ENCODE measurements at regions not wholly inside any gene's neighbourhood (a gene's known extent, or its start where the extent isn't known, plus 50 kb on each side); places are given as distances from the start of the nearest gene placed in this dataset.

- TF ChIP-seq CTCF (IDR thresholded peaks at IDR 0.05 in 4 of 5, conservative IDR thresholded peaks at IDR 0.05 in 1 of 5) (no peak), POLR2A (IDR thresholded peaks at IDR 0.05) (no peak)
Measured at GRCh38 chr5:124303366-124303765, 443.1 kb downstream of the ZNF608 start.

All from gastrocnemius medialis (tissue), 4 donors.